Neural progenitor cell (in vitro differentiated cells): ENCODE measurements at regions not wholly inside any gene's neighbourhood (a gene's known extent, or its start where the extent isn't known, plus 50 kb on each side); places are given as distances from the start of the nearest gene placed in this dataset.

Experiments used
- CTCF ChIP-seq: fragments of 200-600 bp; sonication (generic); IDR thresholded peaks from 2 replicates; pipeline ENCODE4 v1.5.1; 2017; ENCODE audit warnings: antibody characterized with exemption, mild to moderate bottlenecking
- EZH2 ChIP-seq: fragments of 200-600 bp; sonication (generic); IDR thresholded peaks from 2 replicates; pipeline ENCODE4 v1.6.1; 2017; ENCODE audit warnings: antibody characterized with exemption, mild to moderate bottlenecking, moderate library complexity

- TF ChIP-seq CTCF (no peak), EZH2 (no peak)
Measured at GRCh38 chr10:109219935-109220605, 703.2 kb downstream of the XPNPEP1 start.
